ENCODE measurements at regions not wholly inside any gene's neighbourhood (a gene's known extent, or its start where the extent isn't known, plus 50 kb on each side); places are given as distances from the start of the nearest gene placed in this dataset.

DNA sequence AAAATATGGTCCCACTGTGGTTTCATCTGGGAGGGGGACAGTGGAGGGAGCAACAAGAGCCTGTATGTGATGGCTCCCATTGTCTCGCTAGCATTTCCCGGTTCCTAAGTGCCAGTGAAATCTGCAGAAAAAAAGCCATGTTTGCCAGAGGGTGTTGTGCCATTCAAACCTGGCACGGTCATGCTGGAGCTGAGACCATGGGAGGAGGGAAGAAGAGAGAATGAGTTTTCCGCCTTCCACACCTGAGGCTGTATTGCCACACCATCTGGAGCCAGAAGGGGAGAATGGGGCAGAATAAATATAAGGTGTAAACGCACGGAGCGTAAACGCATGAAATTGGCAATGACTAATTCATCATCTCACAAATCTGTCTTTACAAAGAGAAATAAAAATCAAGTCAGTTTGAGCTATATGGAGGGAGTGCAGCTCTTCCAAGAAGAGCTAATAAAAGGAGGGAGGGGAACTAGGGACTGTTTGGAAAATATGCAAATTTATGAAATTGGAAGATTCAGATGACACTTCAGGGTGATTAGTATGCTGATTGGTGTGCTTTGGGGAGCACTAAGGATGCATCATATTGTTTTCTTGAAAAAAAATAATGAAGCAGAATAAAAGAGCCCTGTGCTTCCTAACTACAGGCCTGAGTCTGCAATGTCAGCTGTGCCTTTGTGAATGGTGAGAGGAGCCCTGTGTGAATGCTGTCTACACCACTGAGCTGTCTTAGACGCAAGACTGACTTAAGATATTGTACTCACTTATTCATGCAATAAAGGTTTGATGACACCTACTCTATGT, 237.9 kb downstream of the NSG2 start:
- intact Hi-C loops (cut with micrococcal nuclease) = no loop called here

More for the DNA sequence above, 237.9 kb downstream of the NSG2 start:
- Histone ChIP-seq H3K36me3 (ENCODE audit: control insufficient read depth in 1 of 2, insufficient read depth in 2 of 2, low read length in 2 of 2) (no peaks in the 10 kb centered on the region), H3K9me3 (ENCODE audit: control insufficient read depth in 1 of 2, insufficient read depth in 1 of 2, low read depth in 1 of 2, low read length in 2 of 2) (no peaks in the 10 kb centered on the region), H3K27ac (ENCODE audit: low read depth, low read length) (no peak overlapping the region), H3K4me2 (ENCODE audit: low read length) (no peak overlapping the region), H4K20me1 (ENCODE audit: insufficient read depth) (no peaks in the 10 kb centered on the region), H3K9ac (ENCODE audit: low read length) (no peak overlapping the region), H3K27me3 (ENCODE audit: insufficient read depth, low read length) (peaks cover 66% of the 10 kb centered on the region), H3K79me2 (ENCODE audit: insufficient read depth, low read length) (no peaks in the 10 kb centered on the region), H2AFZ (ENCODE audit: low read depth, low read length, poor library complexity, severe bottlenecking) (no peak overlapping the region), H3K4me3 (replicated peaks in 1 of 2; ENCODE audit: low read depth in 1 of 2, low read length in 2 of 2) (no peak overlapping the region), H3K4me1 (ENCODE audit: control insufficient read depth in 1 of 2, insufficient read depth in 2 of 2, low read length in 2 of 2) (no peaks in the 10 kb centered on the region), H3K9me2 (ENCODE audit: insufficient read depth) (no peaks in the 10 kb centered on the region)
- BruUV-seq (replicated peaks) = no TSS peak
- DNase-seq (ENCODE audit: low read depth, low spot score) (no peak), ATAC-seq (no peak)
- ChIA-PET CTCF (no interaction called here), POLR2A (no interaction called here), RAD21 (ENCODE audit: low non-redundant PET in 1 of 2, low total read pairs in 2 of 2, uncharacterized antibody in 2 of 2, unreplicated experiment in 2 of 2) (no interaction called here)
- no peak for TF ChIP-seq ZNF274 (IDR thresholded peaks at IDR 0.05; ENCODE audit: low read depth, low read length)
- no peak for TF ChIP-seq CBX3 (IDR thresholded peaks at IDR 0.05; ENCODE audit: low read depth)
- no peak for TF ChIP-seq POLR2AphosphoS5 (IDR thresholded peaks at IDR 0.05; ENCODE audit: low read depth, low read length)
- no peak for TF ChIP-seq JUND (IDR thresholded peaks at IDR 0.05)
- no peak for TF ChIP-seq SIN3A (IDR thresholded peaks at IDR 0.05; ENCODE audit: low read depth)
- TF ChIP-seq, protein P1, sequence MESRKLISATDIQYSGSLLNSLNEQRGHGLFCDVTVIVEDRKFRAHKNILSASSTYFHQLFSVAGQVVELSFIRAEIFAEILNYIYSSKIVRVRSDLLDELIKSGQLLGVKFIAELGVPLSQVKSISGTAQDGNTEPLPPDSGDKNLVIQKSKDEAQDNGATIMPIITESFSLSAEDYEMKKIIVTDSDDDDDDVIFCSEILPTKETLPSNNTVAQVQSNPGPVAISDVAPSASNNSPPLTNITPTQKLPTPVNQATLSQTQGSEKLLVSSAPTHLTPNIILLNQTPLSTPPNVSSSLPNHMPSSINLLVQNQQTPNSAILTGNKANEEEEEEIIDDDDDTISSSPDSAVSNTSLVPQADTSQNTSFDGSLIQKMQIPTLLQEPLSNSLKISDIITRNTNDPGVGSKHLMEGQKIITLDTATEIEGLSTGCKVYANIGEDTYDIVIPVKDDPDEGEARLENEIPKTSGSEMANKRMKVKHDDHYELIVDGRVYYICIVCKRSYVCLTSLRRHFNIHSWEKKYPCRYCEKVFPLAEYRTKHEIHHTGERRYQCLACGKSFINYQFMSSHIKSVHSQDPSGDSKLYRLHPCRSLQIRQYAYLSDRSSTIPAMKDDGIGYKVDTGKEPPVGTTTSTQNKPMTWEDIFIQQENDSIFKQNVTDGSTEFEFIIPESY (IDR thresholded peaks at IDR 0.05; ENCODE audit: extremely low read depth, insufficient replicate concordance, low read length) = no peak
- no peak for TF ChIP-seq TCF7L2 (IDR thresholded peaks at IDR 0.05; ENCODE audit: borderline replicate concordance, extremely low read depth, insufficient read depth, insufficient read length)
- TF ChIP-seq SRF (IDR thresholded peaks at IDR 0.05; ENCODE audit: low read depth) = no peak
- TF ChIP-seq FOSL1 (IDR thresholded peaks at IDR 0.05; ENCODE audit: low read depth) = no peak
- TF ChIP-seq, protein P2, sequence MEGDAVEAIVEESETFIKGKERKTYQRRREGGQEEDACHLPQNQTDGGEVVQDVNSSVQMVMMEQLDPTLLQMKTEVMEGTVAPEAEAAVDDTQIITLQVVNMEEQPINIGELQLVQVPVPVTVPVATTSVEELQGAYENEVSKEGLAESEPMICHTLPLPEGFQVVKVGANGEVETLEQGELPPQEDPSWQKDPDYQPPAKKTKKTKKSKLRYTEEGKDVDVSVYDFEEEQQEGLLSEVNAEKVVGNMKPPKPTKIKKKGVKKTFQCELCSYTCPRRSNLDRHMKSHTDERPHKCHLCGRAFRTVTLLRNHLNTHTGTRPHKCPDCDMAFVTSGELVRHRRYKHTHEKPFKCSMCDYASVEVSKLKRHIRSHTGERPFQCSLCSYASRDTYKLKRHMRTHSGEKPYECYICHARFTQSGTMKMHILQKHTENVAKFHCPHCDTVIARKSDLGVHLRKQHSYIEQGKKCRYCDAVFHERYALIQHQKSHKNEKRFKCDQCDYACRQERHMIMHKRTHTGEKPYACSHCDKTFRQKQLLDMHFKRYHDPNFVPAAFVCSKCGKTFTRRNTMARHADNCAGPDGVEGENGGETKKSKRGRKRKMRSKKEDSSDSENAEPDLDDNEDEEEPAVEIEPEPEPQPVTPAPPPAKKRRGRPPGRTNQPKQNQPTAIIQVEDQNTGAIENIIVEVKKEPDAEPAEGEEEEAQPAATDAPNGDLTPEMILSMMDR (IDR thresholded peaks at IDR 0.05 in 2 of 3, conservative IDR thresholded peaks at IDR 0.05 in 1 of 3; ENCODE audit: borderline replicate concordance in 1 of 3, insufficient read depth in 1 of 3, low read depth in 2 of 3, low read length in 2 of 3) = no peak
- TF ChIP-seq CEBPB (IDR thresholded peaks at IDR 0.05; ENCODE audit: low read depth) = no peak
- TF ChIP-seq, protein P3, sequence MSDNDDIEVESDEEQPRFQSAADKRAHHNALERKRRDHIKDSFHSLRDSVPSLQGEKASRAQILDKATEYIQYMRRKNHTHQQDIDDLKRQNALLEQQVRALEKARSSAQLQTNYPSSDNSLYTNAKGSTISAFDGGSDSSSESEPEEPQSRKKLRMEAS (IDR thresholded peaks at IDR 0.05) = no peak
- no peak for TF ChIP-seq EZH2phosphoT487 (IDR thresholded peaks at IDR 0.05; ENCODE audit: borderline replicate concordance)
- no peak for TF ChIP-seq POLR2A (IDR thresholded peaks at IDR 0.05; ENCODE audit: borderline replicate concordance, extremely low read depth, insufficient read depth, insufficient read length)

Data from HCT116 (cell line).